Heart left ventricle (tissue), 16 donors: ENCODE measurements at regions not wholly inside any gene's neighbourhood (a gene's known extent, or its start where the extent isn't known, plus 50 kb on each side); places are given as distances from the start of the nearest gene placed in this dataset.

Experiments used
- ATAC-seq, 4 donors: fragments of 200-7000 bp; cut with Tn5 transposase; one replicate each; pipeline ENCODE4 v1.9.1; 2020 to 2022; ENCODE audit warnings: moderate library complexity in 4 of 4, mild to moderate bottlenecking in 3 of 4, moderate number of reproducible peaks in 1 of 4
- DNase-seq, 5 donors: peaks; one replicate each; pipeline ENCODE4 v3.0.0-alpha.2; 2020
- H3K27ac ChIP-seq, 12 donors: fragments of 200-600 bp; sonication (generic) in 4 of 12; one replicate each; pipeline versions ENCODE4 v1.5.0 to v1.8.0; 2016 to 2022; ENCODE audit warnings: mild to moderate bottlenecking in 2 of 12
- H3K27me3 ChIP-seq, 9 donors: fragments of 200-600 bp; sonication (generic) in 2 of 9; one replicate each; pipeline versions ENCODE4 v1.5.1 to v1.8.0; 2016 to 2022; ENCODE audit warnings: mild to moderate bottlenecking in 3 of 9
- H3K36me3 ChIP-seq, 9 donors: fragments of 200-600 bp; sonication (generic) in 2 of 9; one replicate each; pipeline versions ENCODE4 v1.5.0 to v1.8.0; 2018 to 2022; ENCODE audit warnings: mild to moderate bottlenecking in 2 of 9
- H3K4me1 ChIP-seq, 12 donors: fragments of 200-600 bp; sonication (generic) in 4 of 12; one replicate each; pipeline versions ENCODE4 v1.5.0 to v1.8.0; 2016 to 2022; ENCODE audit warnings: mild to moderate bottlenecking in 3 of 12
- H3K4me3 ChIP-seq, 12 donors: fragments of 200-600 bp; sonication (generic) in 4 of 12; one replicate each; pipeline versions ENCODE4 v1.5.0 to v1.8.0; 2017 to 2022; ENCODE audit warnings: mild to moderate bottlenecking in 9 of 12, moderate library complexity in 4 of 12
- H3K9me3 ChIP-seq, 12 donors: fragments of 200-600 bp; sonication (generic) in 4 of 12; one replicate each; pipeline versions ENCODE4 v1.5.0 to v1.8.0; 2016 to 2022; ENCODE audit warnings: mild to moderate bottlenecking in 1 of 12
- CTCF ChIP-seq, 12 donors: fragments of 200-600 bp; sonication (generic) in 4 of 12; IDR thresholded peaks; one replicate each; pipeline versions ENCODE4 v1.5.0 to v1.8.0; 2018 to 2022; ENCODE audit warnings: antibody characterized with exemption in 12 of 12, mild to moderate bottlenecking in 5 of 12
- POLR2A ChIP-seq, 2 donors: fragments of 450-650 bp; IDR thresholded peaks; one replicate each; pipeline ENCODE4 v1.6.1; 2017; ENCODE audit warnings: antibody characterized with exemption in 2 of 2, mild to moderate bottlenecking in 2 of 2, moderate library complexity in 2 of 2
- WGBS, 4 donors: extraction: QIAGEN DNeasy Blood & Tissue Kit in 2 of 4; methylation state at CpG; one replicate each; pipeline versions ENCODE4 v1.1.5 to v1.1.7; 2013 to 2018; 5-methylcytosine and 5-hydroxymethylcytosine counted together
- intact Hi-C, 10 donors: fragments of 100-400 bp; cut with DNase I; formaldehyde crosslinking; loops; one replicate each; pipeline versions ENCODE4 v1.11.1 to v1.14.2; 2022
- donor health status: ischemic (EF 13 %, LVEDD 7.1; RV severe dilation, severe dysfunction).
- donor health status: healthy with polysubstance abuse.
- donor health status: DM: no; HTN: yes; CAD: no.
- donor health status: DM: no; HTN: no; CAD: no.
- donor health status: ischemic (EF 25% LVEDD 6.9; RV normal size, moderate dysfunction).
- donor health status: ischemic (EF 25% LVEDD 5.7; RV mildly dilated, moderate dysfunction).
- donor health status: healthy.
- donor health status: DM: yes; HTN: yes; CAD: no.
- donor health status: ischemic (EF 35%, LVEDD 5.7; RV mildly dilated, moderate dysfunction).
- donor health status: nonischemic (EF 11% LVEDD 7.7; RV severe dilation, severe dysfunction).
- donor health status: DM: yes; HTN: yes; CAD: no.
- donor health status: PGD.
- donor health status: ischemic (EF 29% LVEDD 5.4; RV normal size, mild dysfunction).
- donor health status: nonischemic (EF 23%, LVEDD 6.1; RV moderate dilation, normal function).

DNA sequence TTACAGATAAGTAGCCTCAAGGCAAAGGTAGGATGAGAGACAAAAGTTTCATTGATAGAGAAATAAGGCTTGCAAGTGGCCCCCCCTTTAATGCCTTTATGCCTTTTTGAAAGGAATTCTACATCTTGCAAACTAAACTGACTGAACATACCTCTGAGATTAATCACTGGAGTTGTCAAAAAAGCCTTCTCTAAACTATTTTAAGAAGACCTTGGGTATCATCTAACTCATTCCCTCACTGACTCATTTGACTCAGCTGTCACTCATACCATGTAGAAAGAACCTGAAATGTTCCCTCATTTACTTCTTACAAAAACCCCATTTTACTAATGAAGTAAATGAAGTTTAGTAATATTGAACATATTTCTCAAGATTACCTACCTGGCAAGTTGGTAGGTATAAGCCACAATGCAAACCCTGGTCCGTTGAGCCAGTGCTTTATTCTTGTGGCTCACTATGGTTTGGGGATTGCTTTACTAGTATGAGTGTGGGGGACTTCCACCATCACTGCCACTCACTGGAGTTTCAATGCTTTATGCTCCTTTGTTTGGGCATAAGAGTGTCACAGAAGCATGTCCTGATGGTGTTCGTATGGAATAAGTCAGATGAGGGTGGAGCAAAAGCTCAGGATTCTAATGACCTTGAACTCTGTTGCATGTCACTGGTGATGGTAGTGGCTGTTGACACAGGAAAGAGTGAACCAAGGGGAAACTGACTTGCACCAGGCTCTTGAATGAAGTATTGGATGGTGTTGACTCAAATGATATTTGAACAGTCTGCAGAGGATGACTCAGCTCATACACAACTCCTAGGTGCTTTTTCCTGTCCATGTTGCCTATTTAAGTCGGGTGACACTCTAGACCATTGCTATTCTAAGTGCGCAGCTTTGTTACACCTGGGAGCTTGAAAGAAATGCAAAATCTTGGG lies 305.5 kb upstream of the EMCN start:
- DNase-seq (no peak), ATAC-seq (no peak)
- intact Hi-C loops: no loop called here
- Histone ChIP-seq H3K27ac (no peak overlapping the region), H3K4me3 (no peak overlapping the region), H3K27me3 (no peaks in the 10 kb centered on the region), H3K36me3 (no peaks in the 10 kb centered on the region), H3K9me3 (no peaks in the 10 kb centered on the region), H3K4me1 (no peaks in the 10 kb centered on the region)
- TF ChIP-seq POLR2A (IDR thresholded peaks at IDR 0.05): no peak
- no peak for TF ChIP-seq CTCF (IDR thresholded peaks at IDR 0.05)
- 75 to 81% (median 77%) methylated on average over 4 of the region's 4 CpGs for WGBS, 4 donors

DNA sequence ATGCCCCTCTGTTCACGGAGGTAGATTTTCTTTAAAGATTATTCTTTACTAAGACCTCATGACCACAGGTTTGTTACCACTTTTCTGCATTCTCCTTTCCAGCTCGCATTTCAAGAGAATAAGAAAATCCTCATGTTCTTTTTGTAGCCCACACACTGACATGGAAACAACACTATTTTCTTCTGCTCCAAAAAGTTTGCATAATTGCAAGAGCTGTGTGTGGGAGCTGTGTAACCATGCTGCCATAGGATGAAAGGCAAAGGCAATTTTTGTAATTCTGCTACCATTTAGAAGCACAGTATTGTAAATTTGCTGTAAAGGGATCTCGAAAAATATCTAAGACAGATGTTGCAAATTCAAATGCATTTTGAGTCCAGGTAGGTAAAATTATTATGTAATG lies 302.4 kb upstream of the EMCN start:
- DNase-seq (no peak), ATAC-seq (no peak)
- H3K27me3 ChIP-seq: no peaks in the 10 kb centered on the region
- H3K36me3 ChIP-seq: no peaks in the 10 kb centered on the region
- no peaks in the 10 kb centered on the region for H3K4me1 ChIP-seq
- 90 to 93% (median 92%) methylated on average over 3 of the region's 3 CpGs for WGBS, 4 donors
- intact Hi-C loops: no loop called here
- H3K9me3 ChIP-seq: no peaks in the 10 kb centered on the region
- no peak for TF ChIP-seq CTCF (IDR thresholded peaks at IDR 0.05)
- no peak for TF ChIP-seq POLR2A (IDR thresholded peaks at IDR 0.05)
- no peak overlapping the region for H3K4me3 ChIP-seq
- H3K27ac ChIP-seq: no peak overlapping the region

- intact Hi-C loops: no loop called here
- Histone ChIP-seq H3K4me1 (no peaks in the 10 kb centered on the region), H3K27me3 (no peaks in the 10 kb centered on the region), H3K9me3 (no peaks in the 10 kb centered on the region), H3K4me3 (no peak overlapping the region), H3K27ac (no peak overlapping the region), H3K36me3 (no peaks in the 10 kb centered on the region)
- no peak for ATAC-seq
- 82 to 87% (median 83%) methylated on average over 5 of the region's 5 CpGs for WGBS, 4 donors
- TF ChIP-seq POLR2A (IDR thresholded peaks at IDR 0.05): no peak
- no peak for DNase-seq
These were observed 301.7 kb upstream of the EMCN start for GRCh38 chr4:100819505-100819904.

DNA sequence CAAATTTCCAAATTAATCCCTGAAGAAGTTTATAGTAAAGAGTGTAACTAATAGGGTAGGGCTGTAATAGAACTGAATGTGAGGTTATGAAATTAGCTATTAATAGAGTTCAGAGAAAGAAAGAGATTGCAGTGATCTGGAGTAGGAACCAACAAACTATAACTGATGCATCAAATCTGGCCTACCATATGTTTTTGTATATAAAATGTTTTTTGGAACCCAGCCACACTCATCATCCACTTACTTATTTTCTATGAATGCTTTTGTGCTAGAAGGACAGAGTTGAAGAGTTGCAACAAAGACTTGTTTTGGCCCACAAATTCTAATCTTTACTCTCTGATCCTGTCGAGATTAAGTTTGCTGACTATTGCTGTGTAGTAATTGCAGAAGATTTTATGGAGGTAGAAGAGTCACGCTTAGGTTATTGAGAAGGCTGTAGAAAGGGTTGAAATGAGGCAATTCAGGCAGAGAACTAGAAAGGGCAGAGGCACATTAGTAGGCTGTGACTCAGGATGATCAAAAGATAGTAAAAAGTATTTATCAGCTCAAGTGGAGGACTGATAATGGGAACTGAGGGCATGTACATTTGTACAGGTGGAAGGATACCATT lies 298.7 kb upstream of the EMCN start:
- H3K4me3 ChIP-seq: no peak overlapping the region
- no peaks in the 10 kb centered on the region for H3K9me3 ChIP-seq
- H3K27me3 ChIP-seq: no peaks in the 10 kb centered on the region
- no peaks in the 10 kb centered on the region for H3K36me3 ChIP-seq
- H3K27ac ChIP-seq: no peak overlapping the region
- intact Hi-C loops: no loop called here
- ATAC-seq (no peak), DNase-seq (no peak)
- TF ChIP-seq CTCF (IDR thresholded peaks at IDR 0.05) (no peak), POLR2A (IDR thresholded peaks at IDR 0.05) (no peak)
- WGBS, 4 donors: 74 to 84% (median 80%) methylated on average over 2 of the region's 2 CpGs
- H3K4me1 ChIP-seq: no peaks in the 10 kb centered on the region
